Vagina (tissue), 2 donors: ENCODE measurements at regions not wholly inside any gene's neighbourhood (a gene's known extent, or its start where the extent isn't known, plus 50 kb on each side); places are given as distances from the start of the nearest gene placed in this dataset.
"Not testable (repeated sequence)": the region's sequence is repeated elsewhere in the genome, so short reads cannot be mapped to it uniquely, and the experiment has no call there.

Experiments
- DNase-seq, 2 donors: peaks; one replicate each; pipeline ENCODE4 v3.0.0-alpha.2; 2017; ENCODE audit errors: extremely low spot score in 2 of 2
- H3K27ac ChIP-seq: fragments of 200-600 bp; sonication (generic); one replicate; pipeline ENCODE4 v1.5.1; 2019
- H3K27me3 ChIP-seq: fragments of 200-600 bp; sonication (generic); one replicate; pipeline ENCODE4 v1.5.1; 2019
- H3K36me3 ChIP-seq, 2 donors: fragments of 200-600 bp; sonication (generic); one replicate each; pipeline ENCODE4 v1.5.1; 2017 to 2019
- H3K4me1 ChIP-seq: fragments of 200-600 bp; sonication (generic); one replicate; pipeline ENCODE4 v1.5.1; 2019
- H3K4me3 ChIP-seq, 2 donors: fragments of 200-600 bp; sonication (generic); 1 replicate in 1 of 2; 2 replicates in 1 of 2; pipeline ENCODE4 v1.5.1; 2016 to 2019
- H3K9me3 ChIP-seq: fragments of 200-600 bp; sonication (generic); one replicate; pipeline ENCODE4 v1.5.1; 2019
- CTCF ChIP-seq, 3 experiments: fragments of 450-650 bp in 2 of 3; fragments of 200-600 bp in 1 of 3; sonication (generic) in 1 of 3; IDR thresholded peaks; one replicate each; pipeline ENCODE4 v1.5.1; 2017 to 2019; ENCODE audit warnings: antibody characterized with exemption in 3 of 3, mild to moderate bottlenecking in 2 of 3, moderate library complexity in 2 of 3
- POLR2A ChIP-seq, 2 donors: fragments of 450-650 bp; IDR thresholded peaks; one replicate each; pipeline ENCODE4 v1.6.1; 2017; ENCODE audit warnings: antibody characterized with exemption in 2 of 2, mild to moderate bottlenecking in 2 of 2, moderate library complexity in 2 of 2
- POLR2AphosphoS5 ChIP-seq, 2 donors: sonication (generic); formaldehyde crosslinking; IDR thresholded peaks; one replicate each; pipeline ENCODE4 v1.9.0; 2017; ENCODE audit warnings: antibody characterized with exemption in 2 of 2, mild to moderate bottlenecking in 2 of 2, low read depth in 1 of 2; ENCODE audit not compliant: insufficient read depth in 1 of 2
- intact Hi-C: fragments of 100-400 bp; cut with DNase I; formaldehyde crosslinking; loops from one replicate; pipeline ENCODE4 v1.15.1; 2023

- DNase-seq = no peak
- peaks cover 16% of the 10 kb centered on the region for H3K4me1 ChIP-seq
- no peaks in the 10 kb centered on the region for H3K9me3 ChIP-seq
- intact Hi-C loops = no loop called here
- no peak overlapping the region for H3K4me3 ChIP-seq
- no peaks in the 10 kb centered on the region for H3K27me3 ChIP-seq
- TF ChIP-seq POLR2A (IDR thresholded peaks at IDR 0.05) (no peak), CTCF (IDR thresholded peaks at IDR 0.05) (no peak), POLR2AphosphoS5 (IDR thresholded peaks at IDR 0.05; ENCODE audit: insufficient read depth in 1 of 2, low read depth in 1 of 2) (no peak)
- no peak overlapping the region for H3K27ac ChIP-seq
- H3K36me3 ChIP-seq = no peaks in the 10 kb centered on the region
These were observed 66.7 kb upstream of the SLC22A16 start for GRCh38 chr6:110543106-110543505.

GRCh38 chr6:110542311-110543024, 66.1 kb upstream of the SLC22A16 start:
- no peak for DNase-seq
- H3K27ac ChIP-seq = no peak overlapping the region
- intact Hi-C loops = no loop called here
- no peaks in the 10 kb centered on the region for H3K36me3 ChIP-seq
- H3K4me3 ChIP-seq = no peak overlapping the region
- TF ChIP-seq POLR2A (IDR thresholded peaks at IDR 0.05) (no peak), CTCF (IDR thresholded peaks at IDR 0.05) (no peak), POLR2AphosphoS5 (IDR thresholded peaks at IDR 0.05; ENCODE audit: insufficient read depth in 1 of 2, low read depth in 1 of 2) (no peak)
- no peaks in the 10 kb centered on the region for H3K9me3 ChIP-seq
- H3K27me3 ChIP-seq = no peaks in the 10 kb centered on the region
- H3K4me1 ChIP-seq = peaks cover 22% of the 10 kb centered on the region

GRCh38 chr6:110541701-110542309, 65.4 kb upstream of the SLC22A16 start:
- Histone ChIP-seq H3K4me3 (no peak overlapping the region), H3K27me3 (no peaks in the 10 kb centered on the region), H3K9me3 (no peaks in the 10 kb centered on the region), H3K4me1 (peaks cover 29% of the 10 kb centered on the region), H3K36me3 (no peaks in the 10 kb centered on the region), H3K27ac (no peak overlapping the region)
- no peak for TF ChIP-seq CTCF (IDR thresholded peaks at IDR 0.05)
- no peak for TF ChIP-seq POLR2AphosphoS5 (IDR thresholded peaks at IDR 0.05; ENCODE audit: insufficient read depth in 1 of 2, low read depth in 1 of 2)
- no peak for TF ChIP-seq POLR2A (IDR thresholded peaks at IDR 0.05)
- no peak for DNase-seq
- intact Hi-C loops = no loop called here

- H3K36me3 ChIP-seq = not testable (repeated sequence)
- intact Hi-C loops = loop anchor here (10.0 kb wide), 1 partner anchor 415 kb away; the partner anchor contains the start of gene GTF3C6
These were observed 63.0 kb upstream of the SLC22A16 start for GRCh38 chr6:110539277-110540019.

GRCh38 chr6:110538416-110539160, 62.2 kb upstream of the SLC22A16 start:
- peak in 1 of 2 donors; percentile 77 for DNase-seq
- peaks cover 36% of the 10 kb centered on the region for H3K4me1 ChIP-seq
- intact Hi-C loops = loop anchor here (10.0 kb wide), 1 partner anchor 416 kb away; the partner anchor contains the start of gene GTF3C6
- no peak overlapping the region for H3K4me3 ChIP-seq
- TF ChIP-seq CTCF (IDR thresholded peaks at IDR 0.05) (no peak), POLR2A (IDR thresholded peaks at IDR 0.05) (no peak), POLR2AphosphoS5 (IDR thresholded peaks at IDR 0.05; ENCODE audit: insufficient read depth in 1 of 2, low read depth in 1 of 2) (no peak)
- no peaks in the 10 kb centered on the region for H3K9me3 ChIP-seq
- no peaks in the 10 kb centered on the region for H3K36me3 ChIP-seq
- H3K27ac ChIP-seq = no peak overlapping the region
- no peaks in the 10 kb centered on the region for H3K27me3 ChIP-seq

More at GRCh38 chr6:110539277-110540019, 63.0 kb upstream of the SLC22A16 start:
- DNase-seq = peak in 1 of 2 donors; percentile 3
- H3K27ac ChIP-seq, H3K4me3 ChIP-seq, H3K9me3 ChIP-seq, H3K27me3 ChIP-seq: not testable (repeated sequence)
- peaks cover 33% of the 10 kb centered on the region for H3K4me1 ChIP-seq
